Right lobe of liver (tissue), 6 donors: ENCODE measurements at regions not wholly inside any gene's neighbourhood (a gene's known extent, or its start where the extent isn't known, plus 50 kb on each side); places are given as distances from the start of the nearest gene placed in this dataset.

Experiments used
- ATAC-seq, 4 donors: fragments of 200-7000 bp; cut with Tn5 transposase; one replicate each; pipeline ENCODE4 v1.9.1; 2020; ENCODE audit warnings: mild to moderate bottlenecking in 4 of 4, moderate library complexity in 4 of 4
- DNase-seq, 3 donors: peaks; one replicate each; pipeline ENCODE4 v3.0.0-alpha.2; 2020
- H3K27ac ChIP-seq, 3 donors: fragments of 200-600 bp; one replicate each; pipeline ENCODE4 v1.8.0; 2022
- H3K27me3 ChIP-seq, 2 donors: fragments of 200-600 bp; one replicate each; pipeline ENCODE4 v1.8.0; 2022
- H3K36me3 ChIP-seq, 4 donors: fragments of 200-600 bp; sonication (generic) in 1 of 4; one replicate each; pipeline versions ENCODE4 v1.5.1 to v1.8.0; 2017 to 2022; ENCODE audit warnings: control low read depth in 1 of 4
- H3K4me1 ChIP-seq, 4 donors: fragments of 200-600 bp; sonication (generic) in 1 of 4; one replicate each; pipeline versions ENCODE4 v1.5.1 to v1.8.0; 2017 to 2022; ENCODE audit warnings: control low read depth in 1 of 4
- H3K4me3 ChIP-seq, 3 donors: fragments of 200-600 bp; one replicate each; pipeline ENCODE4 v1.8.0; 2022
- H3K9me3 ChIP-seq, 4 donors: fragments of 200-600 bp; sonication (generic) in 1 of 4; one replicate each; pipeline versions ENCODE4 v1.5.1 to v1.8.0; 2017 to 2022; ENCODE audit warnings: control low read depth in 1 of 4
- CTCF ChIP-seq, 4 donors: fragments of 200-600 bp in 3 of 4; fragments of 450-650 bp in 1 of 4; IDR thresholded peaks; one replicate each; pipeline versions ENCODE4 v1.5.1 to v1.8.0; 2016 to 2022; ENCODE audit warnings: antibody characterized with exemption in 4 of 4, mild to moderate bottlenecking in 2 of 4
- POLR2A ChIP-seq: fragments of 450-650 bp; IDR thresholded peaks from one replicate; pipeline ENCODE4 v1.6.1; 2017; ENCODE audit warnings: antibody characterized with exemption, mild to moderate bottlenecking
- WGBS: methylation state at CpG from one replicate; pipeline ENCODE4 v1.1.6; 2018; ENCODE audit warnings: low coverage, low lambda C conversion rate; ENCODE audit not compliant: insufficient coverage; ENCODE audit errors: missing lambda C conversion rate; 5-methylcytosine and 5-hydroxymethylcytosine counted together
- intact Hi-C, 2 donors: fragments of 100-400 bp; cut with DNase I; formaldehyde crosslinking; loops; one replicate each; pipeline versions ENCODE4 v1.11.2 to v1.14.1; 2022
- donor health status: DM: no; HTN: yes; CAD: no.
- donor health status: DM: no; HTN: no; CAD: no.
- donor health status: DM: no; HTN: no; CAD: no.
- donor health status: DM: no; HTN: yes; CAD: no.
- donor health status: DM: no; HTN: yes; CAD: no.

- Histone ChIP-seq H3K4me3 (no peak overlapping the region), H3K27ac (no peak overlapping the region), H3K27me3 (no peaks in the 10 kb centered on the region), H3K4me1 (no peaks in the 10 kb centered on the region), H3K9me3 (no peaks in the 10 kb centered on the region), H3K36me3 (no peaks in the 10 kb centered on the region)
- intact Hi-C loops: no loop called here
- DNase-seq (no peak), ATAC-seq (no peak)
- TF ChIP-seq CTCF (IDR thresholded peaks at IDR 0.05) (no peak), POLR2A (no peak)
- WGBS: 36% methylated on average over 4 of the region's 4 CpGs
These were observed 198.7 kb downstream of the RNF144A start for GRCh38 chr2:7115906-7116305.

- TF ChIP-seq POLR2A (no peak), CTCF (IDR thresholded peaks at IDR 0.05) (no peak)
- H3K9me3 ChIP-seq: no peaks in the 10 kb centered on the region
- no peak overlapping the region for H3K4me3 ChIP-seq
- DNase-seq (no peak), ATAC-seq (no peak)
- WGBS: 72% methylated on average over 2 of the region's 2 CpGs
- H3K27me3 ChIP-seq: no peaks in the 10 kb centered on the region
- intact Hi-C loops: no loop called here
- H3K36me3 ChIP-seq: no peaks in the 10 kb centered on the region
- H3K4me1 ChIP-seq: no peaks in the 10 kb centered on the region
- no peak overlapping the region for H3K27ac ChIP-seq
These were observed 199.3 kb downstream of the RNF144A start for GRCh38 chr2:7116511-7116910.

GRCh38 chr2:7117076-7117475 lies 199.9 kb downstream of the RNF144A start:
- DNase-seq: no peak
- no peak for ATAC-seq
- H3K4me1 ChIP-seq: no peaks in the 10 kb centered on the region
- intact Hi-C loops: no loop called here
- H3K9me3 ChIP-seq: no peaks in the 10 kb centered on the region
- WGBS: 76% methylated on average over 7 of the region's 8 CpGs
- TF ChIP-seq POLR2A (no peak), CTCF (IDR thresholded peaks at IDR 0.05) (no peak)
- H3K36me3 ChIP-seq: no peaks in the 10 kb centered on the region
- no peak overlapping the region for H3K27ac ChIP-seq
- no peak overlapping the region for H3K4me3 ChIP-seq
- H3K27me3 ChIP-seq: no peaks in the 10 kb centered on the region

GRCh38 chr2:7118606-7119131 lies 201.5 kb downstream of the RNF144A start:
- WGBS: 72% methylated on average over 2 of the region's 5 CpGs

More at GRCh38 chr2:7118606-7119131, 201.5 kb downstream of the RNF144A start:
- H3K4me1 ChIP-seq: no peaks in the 10 kb centered on the region
- no peaks in the 10 kb centered on the region for H3K36me3 ChIP-seq
- no peak for DNase-seq
- TF ChIP-seq POLR2A (no peak), CTCF (IDR thresholded peaks at IDR 0.05) (no peak)
- intact Hi-C loops: no loop called here
- no peak overlapping the region for H3K27ac ChIP-seq
- no peak overlapping the region for H3K4me3 ChIP-seq
- no peaks in the 10 kb centered on the region for H3K9me3 ChIP-seq
- no peak for ATAC-seq
- H3K27me3 ChIP-seq: no peaks in the 10 kb centered on the region
